GM12878 (cell line): ENCODE measurements at regions not wholly inside any gene's neighbourhood (a gene's known extent, or its start where the extent isn't known, plus 50 kb on each side); places are given as distances from the start of the nearest gene placed in this dataset.

Source experiments
- ATAC-seq: fragments of 200-7000 bp; cut with Tn5 transposase; 3 replicates; pipeline ENCODE4 v1.9.1; 2020; ENCODE audit warnings: mild to moderate bottlenecking, moderate library complexity
- BruUV-seq: library from RNA; stranded (reverse); fragments of 400-500 nt; replicated peaks from 2 replicates; lab custom pipeline; 2021; lab: Mats Ljungman, UMichigan
- CTCF ChIA-PET: fragments of 300-600 bp; sonication (Branson Sonifier 250); formaldehyde crosslinking; extraction: SDS; loops from one replicate; lab custom pipeline; 2021; ENCODE audit warnings: inconsistent platforms; lab: Yijun Ruan, JAX
- POLR2A ChIA-PET: fragments of 350-600 bp; formaldehyde crosslinking; extraction: SDS; loops from one replicate; lab custom pipeline; 2021; ENCODE audit warnings: inconsistent platforms; lab: Charles Lee
- RAD21 ChIA-PET: fragments of 300-600 bp; sonication (Branson Sonifier 250); formaldehyde crosslinking; loops from one replicate; lab custom pipeline; 2023; ENCODE audit warnings: antibody characterized with exemption; ENCODE audit not compliant: unreplicated experiment; lab: Charles Lee
- SMC1A ChIA-PET: fragments of 300-600 bp; sonication (Branson Sonifier 250); formaldehyde crosslinking; loops from one replicate; lab custom pipeline; 2023; ENCODE audit not compliant: unreplicated experiment, uncharacterized antibody; lab: Charles Lee
- DNase-seq: peaks from one replicate; pipeline ENCODE4 v3.0.0-alpha.2; 2011; ENCODE audit warnings: low read depth, low spot score
- FAIRE-seq: peaks from 3 replicates; lab custom pipeline; 2011; peaks lifted over from hg19 to GRCh38; lab: Jason Lieb, UNC
- H2AFZ ChIP-seq: 2 replicates; pipeline ENCODE4 v1.6.0; 2011; ENCODE audit warnings: low read depth, low read length, control low read depth; ENCODE audit not compliant: control insufficient read depth
- H3K27ac ChIP-seq: 2 replicates; pipeline ENCODE4 v1.5.1; 2011; ENCODE audit warnings: control low read depth; ENCODE audit not compliant: control insufficient read depth, insufficient read depth
- H3K27me3 ChIP-seq, 2 experiments: replicated peaks in 1 of 2; 2 replicates each; pipeline versions ENCODE4 v1.6.0 to v1.6.1; 2011; ENCODE audit warnings: low read length in 1 of 2; ENCODE audit not compliant: control insufficient read depth in 2 of 2, insufficient read depth in 2 of 2
- H3K36me3 ChIP-seq, 2 experiments: 2 replicates each; pipeline ENCODE4 v1.5.1; 2011; ENCODE audit warnings: low read length in 1 of 2; ENCODE audit not compliant: control insufficient read depth in 2 of 2, insufficient read depth in 2 of 2
- H3K4me1 ChIP-seq: 2 replicates; pipeline ENCODE4 v1.6.1; 2011; ENCODE audit warnings: mild to moderate bottlenecking, low read length, moderate library complexity, mixed read lengths; ENCODE audit not compliant: control insufficient read depth, insufficient read depth
- H3K4me2 ChIP-seq: 2 replicates; pipeline ENCODE4 v1.6.0; 2011; ENCODE audit warnings: control low read depth; ENCODE audit not compliant: control insufficient read depth, insufficient read depth
- H3K4me3 ChIP-seq: fragments of 200-600 bp; sonication (generic); 2 replicates; pipeline ENCODE4 v1.5.1; 2016
- H3K79me2 ChIP-seq: 2 replicates; pipeline ENCODE4 v1.6.0; 2011; ENCODE audit warnings: low read length; ENCODE audit not compliant: control insufficient read depth, insufficient read depth
- H3K9ac ChIP-seq: 2 replicates; pipeline ENCODE4 v1.8.0; 2011; ENCODE audit warnings: low read length, control low read depth, mixed read lengths; ENCODE audit not compliant: control insufficient read depth, insufficient read depth
- H3K9me3 ChIP-seq: replicated peaks from 3 replicates; pipeline ENCODE4 v1.5.1; 2011; ENCODE audit warnings: mild to moderate bottlenecking, low read length; ENCODE audit not compliant: control insufficient read depth, insufficient read depth
- H4K20me1 ChIP-seq: 2 replicates; pipeline ENCODE4 v1.6.0; 2011; ENCODE audit not compliant: control insufficient read depth, insufficient read depth
- EED ChIP-seq: sonication (generic); IDR thresholded peaks from 2 replicates; pipeline ENCODE4 v1.6.1; 2016; ENCODE audit warnings: antibody characterized with exemption, low read depth
- GATAD2B ChIP-seq: fragments of 450-650 bp; conservative IDR thresholded peaks from 2 replicates; pipeline ENCODE4 v1.6.1; 2017; ENCODE audit warnings: low read depth, mild to moderate bottlenecking, moderate library complexity
- MYC ChIP-seq: IDR thresholded peaks from 2 replicates; pipeline ENCODE4 v1.6.1; 2011; ENCODE audit warnings: mild to moderate bottlenecking, low read length, moderate library complexity, inconsistent platforms; ENCODE audit not compliant: insufficient read depth, insufficient replicate concordance, insufficient read length, severe bottlenecking
- PKNOX1 ChIP-seq: fragments of 450-650 bp; IDR thresholded peaks from 2 replicates; pipeline ENCODE4 v1.6.1; 2016; ENCODE audit warnings: mild to moderate bottlenecking
- RELA ChIP-seq: fragments of 450-650 bp; IDR thresholded peaks from 2 replicates; pipeline ENCODE4 v1.8.0; 2014; ENCODE audit warnings: borderline replicate concordance; ENCODE audit not compliant: partially characterized antibody
- RFX5 ChIP-seq: IDR thresholded peaks from 2 replicates; pipeline ENCODE4 v1.6.1; 2011; ENCODE audit warnings: low read depth, low read length, improper control_type of control experiment
- RUNX3 ChIP-seq: IDR thresholded peaks from 2 replicates; pipeline ENCODE4 v1.6.1; 2012; ENCODE audit warnings: low read length, inconsistent platforms
- SMARCA5 ChIP-seq: fragments of 450-650 bp; IDR thresholded peaks from 2 replicates; pipeline ENCODE4 v1.6.1; 2017; ENCODE audit warnings: mild to moderate bottlenecking
- SP1 ChIP-seq: IDR thresholded peaks from one replicate; pipeline ENCODE4 v1.6.1; 2011; ENCODE audit warnings: low read depth, low read length
- SREBF1 ChIP-seq: IDR thresholded peaks from 2 replicates; pipeline ENCODE4 v1.6.1; 2012; ENCODE audit warnings: mild to moderate bottlenecking, low read length
- SRF ChIP-seq, 2 experiments: IDR thresholded peaks; 2 replicates each; pipeline ENCODE4 v1.6.1; 2011; ENCODE audit warnings: low read depth in 2 of 2, low read length in 2 of 2, mild to moderate bottlenecking in 1 of 2, moderate library complexity in 1 of 2
- TBL1XR1 ChIP-seq: IDR thresholded peaks from 2 replicates; pipeline ENCODE4 v1.6.1; 2012; ENCODE audit warnings: low read depth, low read length, improper control_type of control experiment
- TCF7 ChIP-seq: IDR thresholded peaks from 2 replicates; pipeline ENCODE4 v1.6.1; 2014; ENCODE audit warnings: antibody characterized with exemption, borderline replicate concordance
- WRNIP1 ChIP-seq: IDR thresholded peaks from 2 replicates; pipeline ENCODE4 v1.6.1; 2011; ENCODE audit warnings: low read depth, low read length, improper control_type of control experiment, borderline replicate concordance
- ZNF207 ChIP-seq: fragments of 450-650 bp; IDR thresholded peaks from 2 replicates; pipeline ENCODE4 v1.6.1; 2014; ENCODE audit warnings: antibody characterized with exemption, mild to moderate bottlenecking, borderline replicate concordance
- ZNF687 ChIP-seq: fragments of 450-650 bp; IDR thresholded peaks from 2 replicates; pipeline ENCODE4 v1.6.1; 2017; ENCODE audit warnings: mild to moderate bottlenecking, moderate library complexity
- WGBS: methylation state at CpG from one replicate; pipeline ENCODE4 v1.1.6; 2016; ENCODE audit warnings: low lambda C conversion rate; ENCODE audit not compliant: insufficient replicate concordance, insufficient coverage; ENCODE audit errors: missing lambda C conversion rate; 5-methylcytosine and 5-hydroxymethylcytosine counted together
- in situ Hi-C: fragments of 300-500 bp; cut with MboI; formaldehyde crosslinking; loops from 9 replicates; pipeline ENCODE4 v1.14.3; 2018; ENCODE audit warnings: mixed read lengths
- intact Hi-C: fragments of 100-400 bp; cut with micrococcal nuclease; formaldehyde crosslinking; loops from one replicate; pipeline ENCODE4 v1.14.2; 2022; ENCODE audit not compliant: unreplicated experiment
- TF ChIP-seq, protein P1 (sequence below): IDR thresholded peaks from 2 replicates; pipeline ENCODE4 v1.6.1; 2011; ENCODE audit warnings: mild to moderate bottlenecking, low read depth, low read length, moderate library complexity; ENCODE audit not compliant: insufficient replicate concordance

DNA sequence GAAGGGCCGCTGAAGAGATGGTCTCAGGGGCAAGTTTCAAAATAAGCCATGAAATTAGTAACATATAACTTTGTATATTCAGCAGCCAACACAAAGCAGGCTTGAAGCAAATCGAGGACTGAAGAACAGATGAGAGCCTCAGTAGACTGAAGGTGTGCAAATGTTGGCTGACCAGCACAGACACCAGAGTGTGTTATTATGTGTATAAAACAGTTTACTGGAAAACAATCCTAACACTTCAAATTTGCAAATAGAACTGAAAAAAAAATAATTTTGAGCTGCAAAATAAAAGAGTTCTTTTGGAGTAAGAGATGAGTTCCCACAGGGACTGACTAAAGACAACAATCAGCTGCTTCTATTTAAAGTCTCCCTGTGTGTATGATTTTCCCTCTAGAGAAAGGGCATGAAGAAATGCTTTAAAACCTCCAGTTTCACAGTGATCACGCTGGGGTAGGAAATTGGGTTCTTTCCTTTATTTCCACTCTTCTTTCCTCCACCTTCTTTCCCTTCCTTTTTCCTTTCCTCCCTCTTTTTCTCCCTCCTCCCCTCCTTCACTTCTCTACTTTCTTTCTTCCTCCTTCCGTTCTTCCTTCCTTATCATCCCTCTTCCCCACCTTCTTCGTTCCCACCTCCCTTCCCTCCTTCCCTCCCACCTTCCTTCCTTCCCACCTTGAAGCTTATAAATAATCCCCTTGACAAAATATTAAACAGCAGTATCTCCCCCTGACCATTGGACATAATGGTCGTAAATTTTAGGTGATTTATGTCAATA lies 383.9 kb upstream of the DCN start:
- ATAC-seq (no peak), DNase-seq (no peak), FAIRE-seq (no peak)
- ChIA-PET CTCF (interaction anchor here (0.7 kb wide), 1 partner anchor 184 kb away, joined by 6 read pairs; no protein-coding TSS in a partner anchor), POLR2A (interaction anchor here (0.6 to 0.7 kb wide), 2 partner anchors 54 to 1127 kb away, joined by 5 read pairs; no protein-coding TSS in a partner anchor), SMC1A (interaction anchor here (1.1 kb wide), 1 partner anchor 18 kb away, joined by 6 read pairs; no protein-coding TSS in a partner anchor), RAD21 (no interaction called here)
- H3K4me2 ChIP-seq, result no peak overlapping the region
- H3K79me2 ChIP-seq, result no peaks in the 10 kb centered on the region
- no peaks in the 10 kb centered on the region for H3K36me3 ChIP-seq
- no peak overlapping the region for H2AFZ ChIP-seq
- no peaks in the 10 kb centered on the region for H3K4me1 ChIP-seq
- no peak overlapping the region for H3K9ac ChIP-seq
- intact Hi-C loops, result no loop called here
- in situ Hi-C loops, result no loop called here
- no peak overlapping the region for H3K4me3 ChIP-seq
- H4K20me1 ChIP-seq, result no peaks in the 10 kb centered on the region
- H3K27me3 ChIP-seq, result no peaks in the 10 kb centered on the region
- no TSS peak for BruUV-seq
- WGBS, result 9% methylated on average over 4 of the region's 6 CpGs
- no peak overlapping the region for H3K27ac ChIP-seq
- H3K9me3 ChIP-seq, result no peaks in the 10 kb centered on the region
- TF ChIP-seq TCF7, result no peak
- no peak for TF ChIP-seq TBL1XR1
- TF ChIP-seq MYC, result no peak
- no peak for TF ChIP-seq ZNF207
- no peak for TF ChIP-seq PKNOX1
- TF ChIP-seq ZNF687, result no peak
- TF ChIP-seq RFX5, result no peak
- no peak for TF ChIP-seq WRNIP1
- no peak for TF ChIP-seq SREBF1
- no peak for TF ChIP-seq SMARCA5
- TF ChIP-seq EED, result no peak
- TF ChIP-seq SP1, result no peak
- no peak for TF ChIP-seq RELA
- TF ChIP-seq RUNX3, result no peak
- no peak for TF ChIP-seq SRF (IDR thresholded peaks at IDR 0.05; ENCODE audit: low read depth in 2 of 2, low read length in 2 of 2)
- TF ChIP-seq GATAD2B, result no peak
- TF ChIP-seq, protein P1, sequence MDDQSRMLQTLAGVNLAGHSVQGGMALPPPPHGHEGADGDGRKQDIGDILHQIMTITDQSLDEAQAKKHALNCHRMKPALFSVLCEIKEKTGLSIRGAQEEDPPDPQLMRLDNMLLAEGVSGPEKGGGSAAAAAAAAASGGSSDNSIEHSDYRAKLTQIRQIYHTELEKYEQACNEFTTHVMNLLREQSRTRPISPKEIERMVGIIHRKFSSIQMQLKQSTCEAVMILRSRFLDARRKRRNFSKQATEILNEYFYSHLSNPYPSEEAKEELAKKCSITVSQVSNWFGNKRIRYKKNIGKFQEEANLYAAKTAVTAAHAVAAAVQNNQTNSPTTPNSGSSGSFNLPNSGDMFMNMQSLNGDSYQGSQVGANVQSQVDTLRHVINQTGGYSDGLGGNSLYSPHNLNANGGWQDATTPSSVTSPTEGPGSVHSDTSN, result no peak
